ENCODE measurements at regions not wholly inside any gene's neighbourhood (a gene's known extent, or its start where the extent isn't known, plus 50 kb on each side); places are given as distances from the start of the nearest gene placed in this dataset.
A peak's percentile ranks its signal among the peaks of the same experiment; 100 is the strongest.

GRCh38 chr6:144359783-144360182 is 74.6 kb downstream of the UTRN start:
- DNase-seq (ENCODE audit: extremely low spot score, unreplicated experiment): no peak

GRCh38 chr6:144360401-144360800 is 75.3 kb downstream of the UTRN start:
- DNase-seq (ENCODE audit: extremely low spot score, unreplicated experiment): peak; percentile 87
- Mint-ChIP-seq H3K27me3 (ENCODE audit: unreplicated experiment) (no peaks in the 10 kb centered on the region), H3K27ac (ENCODE audit: unreplicated experiment) (peak overlapping the region; percentile 69), H3K36me3 (ENCODE audit: unreplicated experiment) (no peaks in the 10 kb centered on the region), H3K9me3 (ENCODE audit: unreplicated experiment) (no peaks in the 10 kb centered on the region), H3K4me1 (ENCODE audit: unreplicated experiment) (peaks cover 40% of the 10 kb centered on the region), H3K4me3 (ENCODE audit: unreplicated experiment) (no peak overlapping the region)
- TF ChIP-seq CTCF (IDR thresholded peaks at IDR 0.05): no peak

More at GRCh38 chr6:144359783-144360182, 74.6 kb downstream of the UTRN start:
- TF ChIP-seq CTCF (IDR thresholded peaks at IDR 0.05): no peak
- Mint-ChIP-seq H3K9me3 (ENCODE audit: unreplicated experiment) (no peaks in the 10 kb centered on the region), H3K4me3 (ENCODE audit: unreplicated experiment) (no peak overlapping the region), H3K27ac (ENCODE audit: unreplicated experiment) (peak overlapping the region; percentile 13), H3K4me1 (ENCODE audit: unreplicated experiment) (peaks cover 36% of the 10 kb centered on the region), H3K27me3 (ENCODE audit: unreplicated experiment) (no peaks in the 10 kb centered on the region), H3K36me3 (ENCODE audit: unreplicated experiment) (no peaks in the 10 kb centered on the region)

GRCh38 chr6:144361016-144361415 is 75.9 kb downstream of the UTRN start:
- Mint-ChIP-seq H3K9me3 (ENCODE audit: unreplicated experiment) (no peaks in the 10 kb centered on the region), H3K27ac (ENCODE audit: unreplicated experiment) (peak overlapping the region; percentile 69), H3K4me1 (ENCODE audit: unreplicated experiment) (peaks cover 41% of the 10 kb centered on the region), H3K27me3 (ENCODE audit: unreplicated experiment) (no peaks in the 10 kb centered on the region), H3K4me3 (ENCODE audit: unreplicated experiment) (no peak overlapping the region), H3K36me3 (ENCODE audit: unreplicated experiment) (no peaks in the 10 kb centered on the region)
- DNase-seq (ENCODE audit: extremely low spot score, unreplicated experiment): no peak
- no peak for TF ChIP-seq CTCF (IDR thresholded peaks at IDR 0.05)

GRCh38 chr6:144362042-144363018 is 77.2 kb downstream of the UTRN start:
- no peak for TF ChIP-seq CTCF (IDR thresholded peaks at IDR 0.05)
- no peaks in the 10 kb centered on the region for H3K36me3 Mint-ChIP-seq (ENCODE audit: unreplicated experiment)
- H3K27ac Mint-ChIP-seq (ENCODE audit: unreplicated experiment): peak overlapping the region; percentile 61
- no peak overlapping the region for H3K4me3 Mint-ChIP-seq (ENCODE audit: unreplicated experiment)
- no peaks in the 10 kb centered on the region for H3K27me3 Mint-ChIP-seq (ENCODE audit: unreplicated experiment)
- H3K9me3 Mint-ChIP-seq (ENCODE audit: unreplicated experiment): no peaks in the 10 kb centered on the region
- peaks cover 47% of the 10 kb centered on the region for H3K4me1 Mint-ChIP-seq (ENCODE audit: unreplicated experiment)
- DNase-seq (ENCODE audit: extremely low spot score, unreplicated experiment): no peak

- H3K9me3 Mint-ChIP-seq (ENCODE audit: unreplicated experiment): no peaks in the 10 kb centered on the region
- H3K4me1 Mint-ChIP-seq (ENCODE audit: unreplicated experiment): peaks cover 47% of the 10 kb centered on the region
- H3K36me3 Mint-ChIP-seq (ENCODE audit: unreplicated experiment): no peaks in the 10 kb centered on the region
- DNase-seq (ENCODE audit: extremely low spot score, unreplicated experiment): no peak
- no peak overlapping the region for H3K27ac Mint-ChIP-seq (ENCODE audit: unreplicated experiment)
- no peak overlapping the region for H3K4me3 Mint-ChIP-seq (ENCODE audit: unreplicated experiment)
- no peak for TF ChIP-seq CTCF (IDR thresholded peaks at IDR 0.05)
- no peaks in the 10 kb centered on the region for H3K27me3 Mint-ChIP-seq (ENCODE audit: unreplicated experiment)
These were observed 79.1 kb downstream of the UTRN start for GRCh38 chr6:144364208-144364720.

Measured in osteocyte (in vitro differentiated cells).